Liver (tissue), 8 donors: ENCODE measurements at regions not wholly inside any gene's neighbourhood (a gene's known extent, or its start where the extent isn't known, plus 50 kb on each side); places are given as distances from the start of the nearest gene placed in this dataset.

Source experiments
- DNase-seq: peaks from one replicate; pipeline ENCODE4 v3.0.0-alpha.2; 2017; ENCODE audit warnings: low spot score
- H3K27ac ChIP-seq, 2 donors: one replicate each; pipeline ENCODE4 v1.7.0; 2013; ENCODE audit warnings: inconsistent platforms in 2 of 2, low read length in 2 of 2, control low read depth in 1 of 2, low read depth in 1 of 2, mild to moderate bottlenecking in 1 of 2
- H3K27me3 ChIP-seq, 4 donors: one replicate each; pipeline versions ENCODE4 v1.6.1 to v1.7.0; 2013; ENCODE audit warnings: low read length in 3 of 4, inconsistent platforms in 1 of 4, mild to moderate bottlenecking in 1 of 4, moderate library complexity in 1 of 4; ENCODE audit not compliant: control insufficient read depth in 4 of 4, insufficient read depth in 4 of 4
- H3K36me3 ChIP-seq, 4 donors: one replicate each; pipeline versions ENCODE4 v1.6.1 to v1.7.0; 2013; ENCODE audit warnings: low read length in 3 of 4, mild to moderate bottlenecking in 3 of 4, low read depth in 1 of 4, moderate library complexity in 1 of 4; ENCODE audit not compliant: control insufficient read depth in 4 of 4, insufficient read depth in 3 of 4
- H3K4me1 ChIP-seq, 4 donors: one replicate each; pipeline versions ENCODE4 v1.6.1 to v1.7.0; 2013; ENCODE audit warnings: low read length in 3 of 4, mild to moderate bottlenecking in 3 of 4, moderate library complexity in 1 of 4; ENCODE audit not compliant: control insufficient read depth in 4 of 4, insufficient read depth in 4 of 4
- H3K4me3 ChIP-seq, 3 donors: one replicate each; pipeline versions ENCODE4 v1.6.1 to v1.7.0; 2013; ENCODE audit warnings: low read length in 3 of 3, control low read depth in 1 of 3, low read depth in 1 of 3, mild to moderate bottlenecking in 1 of 3
- H3K9ac ChIP-seq, 2 donors: one replicate each; pipeline ENCODE4 v1.7.0; 2013; ENCODE audit warnings: low read length in 2 of 2, mild to moderate bottlenecking in 2 of 2, moderate library complexity in 2 of 2, control low read depth in 1 of 2, low read depth in 1 of 2
- H3K9me3 ChIP-seq, 4 donors: one replicate each; pipeline versions ENCODE4 v1.6.1 to v1.7.0; 2013; ENCODE audit warnings: low read length in 3 of 4; ENCODE audit not compliant: control insufficient read depth in 4 of 4
- ATF3 ChIP-seq: IDR thresholded peaks from 2 replicates; pipeline ENCODE4 v1.6.1; 2016; ENCODE audit warnings: antibody characterized with exemption
- CTCF ChIP-seq: fragments of 150-350 bp; IDR thresholded peaks from 2 replicates; pipeline ENCODE4 v1.5.1; 2017; ENCODE audit warnings: improper control_type of control experiment, low read depth, low read length; ENCODE audit not compliant: missing input control
- EGR1 ChIP-seq, 2 donors: IDR thresholded peaks; 2 replicates each; pipeline ENCODE4 v1.6.1; 2016 to 2018; ENCODE audit warnings: antibody characterized with exemption in 2 of 2, low read depth in 2 of 2
- FOXA1 ChIP-seq: IDR thresholded peaks from 2 replicates; pipeline ENCODE4 v1.6.1; 2016; ENCODE audit warnings: antibody characterized with exemption
- FOXA2 ChIP-seq: IDR thresholded peaks from 2 replicates; pipeline ENCODE4 v1.6.1; 2016; ENCODE audit warnings: antibody characterized with exemption
- GABPA ChIP-seq, 2 donors: IDR thresholded peaks in 1 of 2; conservative IDR thresholded peaks in 1 of 2; 2 replicates each; pipeline ENCODE4 v1.6.1; 2016; ENCODE audit warnings: antibody characterized with exemption in 2 of 2, mild to moderate bottlenecking in 1 of 2, moderate library complexity in 1 of 2
- HNF4A ChIP-seq, 2 donors: conservative IDR thresholded peaks; 2 replicates each; pipeline ENCODE4 v1.6.1; 2016; ENCODE audit warnings: antibody characterized with exemption in 2 of 2, mild to moderate bottlenecking in 2 of 2
- HNF4G ChIP-seq: IDR thresholded peaks from 2 replicates; pipeline ENCODE4 v1.6.1; 2016; ENCODE audit warnings: antibody characterized with exemption
- JUND ChIP-seq, 2 donors: IDR thresholded peaks; 2 replicates each; pipeline ENCODE4 v1.6.1; 2016; ENCODE audit warnings: antibody characterized with exemption in 2 of 2
- MAX ChIP-seq: IDR thresholded peaks from 2 replicates; pipeline ENCODE4 v1.6.1; 2016; ENCODE audit warnings: antibody characterized with exemption
- NR2F2 ChIP-seq: IDR thresholded peaks from 2 replicates; pipeline ENCODE4 v1.6.1; 2016; ENCODE audit warnings: antibody characterized with exemption
- RAD21 ChIP-seq, 2 donors: IDR thresholded peaks; 2 replicates each; pipeline ENCODE4 v1.6.1; 2016; ENCODE audit warnings: antibody characterized with exemption in 2 of 2, mild to moderate bottlenecking in 2 of 2
- REST ChIP-seq: IDR thresholded peaks from 2 replicates; pipeline ENCODE4 v1.6.1; 2016; ENCODE audit warnings: antibody characterized with exemption, mild to moderate bottlenecking
- RXRA ChIP-seq, 2 donors: IDR thresholded peaks; 2 replicates each; pipeline ENCODE4 v1.6.1; 2017 to 2018; ENCODE audit warnings: antibody characterized with exemption in 2 of 2, mild to moderate bottlenecking in 1 of 2
- SP1 ChIP-seq: IDR thresholded peaks from 2 replicates; pipeline ENCODE4 v1.6.1; 2018; ENCODE audit warnings: antibody characterized with exemption, mild to moderate bottlenecking
- TAF1 ChIP-seq: conservative IDR thresholded peaks from 2 replicates; pipeline ENCODE4 v1.6.1; 2016; ENCODE audit warnings: antibody characterized with exemption, mild to moderate bottlenecking
- YY1 ChIP-seq: IDR thresholded peaks from 2 replicates; pipeline ENCODE4 v1.6.1; 2016; ENCODE audit warnings: antibody characterized with exemption, mild to moderate bottlenecking
- ZBTB33 ChIP-seq: IDR thresholded peaks from 2 replicates; pipeline ENCODE4 v1.6.1; 2016; ENCODE audit warnings: antibody characterized with exemption
- WGBS: extraction: QIAGEN DNeasy Blood & Tissue Kit; methylation state at CpG from one replicate; pipeline ENCODE4 v1.1.7; 2013; 5-methylcytosine and 5-hydroxymethylcytosine counted together
- donor health status: healthy.
- donor health status: healthy.
- donor health status: healthy.
- donor health status: healthy.
- donor health status: healthy.

- Histone ChIP-seq H3K9me3 (no peaks in the 10 kb centered on the region), H3K9ac (no peak overlapping the region), H3K36me3 (no peaks in the 10 kb centered on the region), H3K27me3 (no peaks in the 10 kb centered on the region), H3K4me1 (peaks cover 5 to 13% (median 11%) of the 10 kb centered on the region in 4 donors), H3K4me3 (no peak overlapping the region), H3K27ac (no peak overlapping the region)
- peak; percentile 13 for DNase-seq
- WGBS = 95% methylated on average over 10 of the region's 10 CpGs
- TF ChIP-seq FOXA1 (no peak), SP1 (no peak), GABPA (IDR thresholded peaks at IDR 0.05 in 1 of 2, conservative IDR thresholded peaks at IDR 0.05 in 1 of 2) (no peak), JUND (IDR thresholded peaks at IDR 0.05) (no peak), FOXA2 (no peak), YY1 (no peak), RAD21 (IDR thresholded peaks at IDR 0.05) (no peak), RXRA (IDR thresholded peaks at IDR 0.05) (no peak), REST (no peak), HNF4G (no peak), ZBTB33 (no peak), CTCF (no peak), NR2F2 (no peak), HNF4A (conservative IDR thresholded peaks at IDR 0.05) (no peak), ATF3 (no peak), MAX (no peak), EGR1 (IDR thresholded peaks at IDR 0.05; ENCODE audit: low read depth in 2 of 2) (no peak), TAF1 (no peak)
Observed at GRCh38 chr2:240247241-240247867, 106.9 kb upstream of the OTOS start.
